ENCODE measurements at regions not wholly inside any gene's neighbourhood (a gene's known extent, or its start where the extent isn't known, plus 50 kb on each side); places are given as distances from the start of the nearest gene placed in this dataset.
"Not testable (repeated sequence)": the region's sequence is repeated elsewhere in the genome, so short reads cannot be mapped to it uniquely, and the experiment has no call there.

DNA sequence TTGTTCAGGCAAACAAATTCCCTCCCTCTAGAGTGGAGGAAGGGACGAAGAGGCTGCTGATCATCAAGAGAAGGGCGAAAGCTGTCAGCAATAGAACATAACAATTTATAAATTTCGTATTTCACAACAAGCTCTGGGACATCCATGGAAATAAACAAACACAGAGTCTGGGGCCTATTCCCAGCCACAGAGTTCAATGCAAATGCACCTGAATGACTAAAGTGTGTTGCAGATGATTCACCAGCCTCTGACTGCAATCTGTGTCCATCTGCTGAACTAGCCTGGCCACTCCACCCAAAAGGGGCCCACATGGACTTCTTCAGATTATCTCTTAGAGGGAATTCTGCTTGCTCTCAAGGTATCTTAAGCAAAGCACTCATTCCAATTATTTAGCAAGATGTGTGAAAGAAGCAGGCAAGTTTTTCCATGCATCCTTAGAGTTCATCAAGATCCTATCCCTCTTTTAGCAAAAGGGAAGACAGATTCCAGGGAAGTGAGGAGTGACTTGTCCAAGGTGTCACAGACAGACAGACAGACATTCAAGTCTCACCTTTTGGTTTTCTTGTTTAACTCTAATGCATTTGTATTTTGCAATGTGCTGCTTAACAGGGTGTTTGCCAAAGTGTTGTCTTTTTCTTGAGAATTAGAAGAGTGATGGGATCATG, 307.8 kb upstream of the PAPPA start:
- DNase-seq: no peak

DNA sequence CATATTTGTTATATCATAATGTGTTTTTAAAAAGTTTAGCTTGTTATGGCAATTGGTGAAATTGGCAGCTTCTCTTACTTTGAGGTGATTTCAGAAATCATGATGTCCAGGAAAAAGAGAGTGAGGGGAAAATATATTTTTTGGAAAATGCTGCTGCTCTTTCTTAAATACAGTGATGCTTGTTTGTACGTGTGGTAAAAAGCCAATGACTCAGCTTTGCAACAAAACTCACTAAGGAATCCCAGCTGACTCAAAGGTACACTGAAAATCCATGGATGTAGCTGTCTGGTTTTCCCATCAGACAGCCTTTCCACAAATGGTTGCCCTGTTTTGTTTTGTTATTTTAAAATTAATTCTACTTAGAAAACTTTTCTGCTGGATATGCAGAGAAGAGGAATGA, 306.4 kb upstream of the PAPPA start:
- DNase-seq: no peak

GRCh38 chr9:115849679-115850412, 303.7 kb upstream of the PAPPA start:
- no peak for DNase-seq

DNA sequence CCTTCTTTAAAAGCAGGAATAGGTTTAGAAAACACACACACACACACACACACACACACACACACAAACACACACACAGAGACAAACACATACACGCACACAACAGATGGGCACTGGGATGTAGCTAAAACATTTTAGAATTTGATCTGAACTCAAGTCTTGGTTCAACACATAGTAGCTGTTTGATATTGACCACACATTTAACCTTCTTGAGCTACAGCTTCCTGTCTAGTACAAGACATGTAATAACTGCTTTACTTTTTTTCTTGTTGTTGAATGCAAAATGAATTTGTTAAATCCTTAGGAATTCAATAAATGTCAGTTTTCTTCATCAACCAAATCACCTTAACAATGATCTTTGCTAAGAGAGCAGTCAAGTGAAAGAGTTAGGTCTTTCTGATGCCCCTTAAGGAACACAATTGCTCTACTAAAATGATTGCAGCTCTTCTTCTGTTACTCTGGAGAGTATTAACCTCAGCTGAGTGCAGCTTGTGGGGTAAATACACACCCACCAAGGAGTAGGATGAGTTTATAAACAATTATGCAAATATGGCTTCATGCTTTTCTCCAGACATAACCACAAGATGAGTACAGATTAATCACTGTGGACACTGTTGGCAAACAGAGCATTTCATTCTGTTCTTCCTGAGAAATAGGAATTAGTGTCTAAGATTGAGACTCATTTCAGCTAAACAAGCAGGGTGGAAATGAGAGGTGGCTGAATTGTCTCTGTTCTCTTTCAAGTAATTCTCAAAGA, 302.9 kb upstream of the PAPPA start:
- DNase-seq: no peak

DNA sequence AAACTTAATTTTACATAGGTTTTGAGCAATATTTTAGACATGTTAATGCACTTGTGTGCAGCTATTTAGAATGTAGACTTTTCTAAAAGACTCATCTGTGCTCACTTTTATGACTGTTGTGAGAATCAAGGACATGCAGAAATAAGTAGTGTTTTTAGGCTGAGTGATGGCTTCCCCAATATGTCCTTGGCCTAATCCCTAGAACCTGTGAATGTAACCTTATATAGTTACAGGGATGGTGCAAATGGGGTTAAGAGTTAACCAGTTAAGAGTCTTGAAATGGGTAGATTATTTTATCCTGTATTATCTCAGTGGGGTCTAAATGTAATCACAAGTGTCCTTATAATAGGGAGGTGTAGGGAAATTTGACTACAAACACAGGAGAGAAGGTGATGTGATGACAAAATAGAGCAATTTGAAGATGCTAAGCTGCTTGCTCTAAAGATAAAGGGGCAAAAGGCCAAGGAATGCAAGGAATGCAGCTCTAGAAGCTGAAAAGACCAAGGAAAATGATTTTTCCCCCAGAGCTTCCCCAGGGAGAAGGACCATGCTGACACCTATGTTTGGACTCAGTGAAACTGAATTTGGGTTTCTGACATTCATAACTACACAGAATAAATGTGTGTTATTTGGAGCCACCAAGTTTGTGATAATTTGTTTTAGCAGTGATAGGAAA, 298.0 kb upstream of the PAPPA start:
- no peak for DNase-seq

DNA sequence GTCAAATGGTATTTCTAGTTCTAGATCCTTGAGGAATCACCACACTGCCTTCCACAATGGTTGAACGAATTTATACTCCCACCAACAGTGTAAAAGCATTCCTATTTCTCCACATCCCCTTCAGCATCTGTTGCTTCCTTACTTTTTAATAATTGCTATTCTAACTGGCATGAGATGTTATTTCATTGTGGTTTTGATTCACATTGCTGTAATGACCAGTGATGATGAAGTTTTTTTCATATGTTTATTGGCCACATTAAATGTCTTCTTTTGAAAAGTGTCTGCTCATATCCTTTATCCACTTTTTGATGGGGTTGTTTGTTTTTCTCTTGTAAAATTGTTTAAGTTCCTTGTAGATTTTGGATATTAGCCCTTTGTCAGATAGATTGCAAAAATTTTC, 295.2 kb upstream of the PAPPA start:
- DNase-seq: not testable (repeated sequence)

DNA sequence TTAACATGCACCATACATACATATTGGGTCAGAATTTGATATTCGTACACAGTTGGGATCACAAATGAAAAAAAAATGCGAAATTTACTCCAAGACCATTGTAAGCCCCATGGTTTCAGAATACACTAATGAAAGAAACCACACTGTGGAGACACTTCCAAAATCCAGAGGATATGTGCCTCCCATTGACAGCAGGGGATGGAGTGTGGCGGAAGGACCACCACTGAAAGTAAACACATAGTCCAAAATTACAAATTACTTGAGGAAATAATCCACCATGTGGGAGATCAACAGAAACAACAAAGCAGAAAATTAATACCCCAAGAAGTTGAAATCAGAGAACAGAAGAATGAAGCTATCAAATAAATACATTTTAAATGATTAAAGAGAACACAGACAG, 291.6 kb upstream of the PAPPA start:
- DNase-seq: no peak

GRCh38 chr9:115864581-115864980, 289.0 kb upstream of the PAPPA start:
- DNase-seq: no peak

- no peak for DNase-seq
These were observed 286.3 kb upstream of the PAPPA start for GRCh38 chr9:115867326-115867725.

DNA sequence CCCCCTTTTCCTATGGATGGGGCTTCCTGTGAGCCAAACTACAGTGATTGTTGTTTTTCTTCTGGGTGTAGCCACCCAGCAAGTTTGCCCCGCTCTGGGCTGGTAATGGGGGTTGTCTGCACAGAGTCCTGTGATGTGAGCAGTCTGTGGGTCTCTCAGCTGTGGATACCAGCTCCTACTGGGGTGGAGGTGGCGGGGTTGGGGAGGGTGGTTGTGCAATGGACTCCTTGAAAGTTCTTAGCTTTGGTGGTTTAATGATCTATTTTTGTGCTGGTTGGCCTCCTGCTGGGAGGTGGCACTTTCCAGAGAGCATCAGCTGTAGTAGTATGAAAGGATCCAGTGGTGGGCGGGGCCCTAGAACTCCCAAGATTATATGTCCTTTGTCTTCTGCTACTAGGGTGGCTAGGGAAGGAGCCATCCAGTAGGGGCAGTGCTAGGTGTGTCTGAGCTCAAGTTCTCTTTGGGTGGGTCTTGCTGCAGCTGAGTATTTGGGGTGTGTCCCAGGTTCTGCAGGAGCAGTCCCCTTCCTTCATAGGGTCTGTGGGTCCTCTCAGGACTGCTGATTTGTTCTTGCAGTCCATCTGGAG, 275.6 kb upstream of the PAPPA start:
- DNase-seq: no peak

GRCh38 chr9:115879451-115879850, 274.1 kb upstream of the PAPPA start:
- no peak for DNase-seq

DNA sequence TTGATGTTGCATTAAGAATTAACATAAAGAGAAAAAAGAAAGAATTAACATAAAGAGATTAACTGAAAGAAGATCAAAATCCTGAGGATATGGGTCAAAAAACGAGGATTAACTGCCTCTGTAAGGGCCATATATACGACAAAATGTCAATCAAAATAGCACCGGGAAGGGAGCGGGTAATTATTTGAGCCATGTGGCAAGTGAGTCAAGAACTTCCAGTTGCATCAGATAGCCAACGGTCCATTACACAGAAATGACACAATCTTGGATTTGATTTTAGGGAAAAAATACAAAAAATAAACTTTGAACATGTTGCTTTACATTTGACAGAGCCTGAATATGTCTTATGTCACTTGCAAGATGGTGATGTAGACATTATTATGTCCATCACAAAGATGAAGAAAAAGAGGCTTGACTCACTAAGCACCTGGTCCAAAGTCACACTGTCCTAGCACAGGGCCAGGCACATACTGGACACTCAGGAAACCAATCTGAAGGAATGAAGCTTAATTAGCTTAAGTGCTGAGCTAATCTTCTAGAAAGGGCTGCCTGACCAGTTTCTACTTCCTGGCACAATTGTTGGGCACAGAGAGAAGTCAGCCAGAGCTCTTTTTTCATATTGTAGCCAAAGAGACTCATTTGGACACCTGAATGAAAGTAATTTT, 273.2 kb upstream of the PAPPA start:
- DNase-seq: no peak

DNA sequence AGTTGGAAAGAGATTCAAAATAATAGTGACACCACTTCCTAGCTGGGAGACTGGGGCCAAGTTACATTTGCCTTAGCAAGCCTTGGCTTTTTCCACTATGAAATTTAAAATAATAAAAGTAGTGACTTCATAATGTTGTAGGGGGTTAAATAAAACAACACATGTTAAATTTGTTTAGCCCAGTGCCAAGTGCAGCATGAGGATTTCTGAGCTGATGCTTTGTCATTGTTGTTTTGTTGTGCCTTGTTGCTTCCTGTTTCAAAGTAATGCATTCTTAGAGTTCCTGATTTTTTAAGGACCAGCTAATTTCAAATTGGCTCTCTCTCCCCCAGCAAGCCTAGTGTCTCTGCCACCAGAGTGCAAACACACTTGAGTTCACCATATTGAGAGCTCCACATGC, 270.7 kb upstream of the PAPPA start:
- no peak for DNase-seq

- no peak for DNase-seq
These were observed 269.9 kb upstream of the PAPPA start for GRCh38 chr9:115883467-115884329.

- no peak for DNase-seq
These were observed 268.7 kb upstream of the PAPPA start for GRCh38 chr9:115884846-115885245.

GRCh38 chr9:115888131-115888530, 265.5 kb upstream of the PAPPA start:
- no peak for DNase-seq

- no peak for DNase-seq
These were observed 261.7 kb upstream of the PAPPA start for GRCh38 chr9:115891929-115892328.

DNA sequence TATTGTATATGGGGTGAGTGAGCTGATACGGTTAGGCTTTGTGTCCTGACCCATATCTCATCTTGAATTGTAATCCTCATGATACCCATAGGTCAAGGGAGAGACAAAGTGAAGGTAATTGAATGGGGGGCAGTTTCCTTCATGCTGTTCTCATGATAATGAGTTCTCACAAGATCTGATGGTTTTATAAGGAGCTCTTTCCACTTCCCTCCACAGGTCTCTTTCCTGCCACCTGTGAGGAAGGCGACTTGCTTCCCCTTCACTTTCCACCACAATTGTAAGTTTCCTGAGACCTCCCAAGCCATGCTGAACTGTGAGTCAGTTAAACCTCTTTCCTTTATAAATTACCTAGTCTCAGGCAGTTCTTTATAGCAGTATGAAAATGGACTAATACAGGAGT, 255.1 kb upstream of the PAPPA start:
- DNase-seq: not testable (repeated sequence)

DNA sequence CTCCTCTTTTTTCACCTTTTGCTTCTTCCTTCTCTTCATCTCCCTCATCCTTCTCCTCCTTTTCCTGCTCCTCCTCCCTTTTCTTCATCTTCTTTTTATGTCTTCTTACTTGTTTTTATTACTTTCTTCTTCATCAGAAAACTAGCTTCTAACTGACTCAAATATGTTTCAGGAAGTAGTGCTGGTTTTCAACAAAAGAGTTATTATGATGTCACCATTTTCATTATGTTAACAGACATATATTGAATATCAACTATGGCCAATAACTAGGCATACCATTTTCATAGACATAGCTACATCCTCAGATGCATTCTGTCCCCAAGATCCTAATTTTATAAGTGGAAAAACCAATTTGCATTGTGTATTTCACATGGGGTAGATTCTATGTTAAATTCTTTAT, 252.9 kb upstream of the PAPPA start:
- DNase-seq: no peak

- DNase-seq: no peak
These were observed 242.6 kb upstream of the PAPPA start for GRCh38 chr9:115910959-115911358.

- no peak for DNase-seq
These were observed 241.5 kb upstream of the PAPPA start for GRCh38 chr9:115912086-115912485.

GRCh38 chr9:115913696-115914095, 239.9 kb upstream of the PAPPA start:
- DNase-seq: no peak
